ENCODE measurements at regions not wholly inside any gene's neighbourhood (a gene's known extent, or its start where the extent isn't known, plus 50 kb on each side); places are given as distances from the start of the nearest gene placed in this dataset.

DNA sequence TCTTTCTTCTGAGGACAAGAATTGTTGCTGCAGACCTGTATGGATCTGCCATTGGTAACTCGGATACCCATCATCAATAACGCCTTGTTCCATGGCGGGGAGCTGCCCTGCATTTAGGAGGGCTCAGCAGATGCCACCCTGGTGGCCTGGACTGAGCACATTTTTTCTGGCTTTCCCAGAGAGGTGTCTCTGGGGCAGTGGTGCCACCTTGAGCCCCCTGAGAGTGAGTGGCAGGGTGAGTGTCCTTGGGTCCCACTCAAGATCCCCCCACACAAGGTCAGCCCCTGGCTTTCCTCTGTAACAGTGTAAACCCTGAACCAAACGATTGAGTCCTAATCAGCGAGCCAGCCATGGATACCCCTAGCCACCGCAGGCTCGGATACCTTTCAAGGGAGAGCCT lies 258.6 kb downstream of the GLRX3 start:
- Mint-ChIP-seq H3K9me3 (peaks cover 45% of the 10 kb centered on the region), H3K4me1 (ENCODE audit: low read depth) (no peaks in the 10 kb centered on the region), H3K36me3 (ENCODE audit: low read depth) (no peaks in the 10 kb centered on the region), H3K4me3 (ENCODE audit: low read depth) (no peak overlapping the region), H3K27ac (no peak overlapping the region), H3K27me3 (ENCODE audit: low read depth) (no peaks in the 10 kb centered on the region)
- DNase-seq (ENCODE audit: low spot score): no peak
- intact Hi-C loops (cut with micrococcal nuclease): no loop called here

DNA sequence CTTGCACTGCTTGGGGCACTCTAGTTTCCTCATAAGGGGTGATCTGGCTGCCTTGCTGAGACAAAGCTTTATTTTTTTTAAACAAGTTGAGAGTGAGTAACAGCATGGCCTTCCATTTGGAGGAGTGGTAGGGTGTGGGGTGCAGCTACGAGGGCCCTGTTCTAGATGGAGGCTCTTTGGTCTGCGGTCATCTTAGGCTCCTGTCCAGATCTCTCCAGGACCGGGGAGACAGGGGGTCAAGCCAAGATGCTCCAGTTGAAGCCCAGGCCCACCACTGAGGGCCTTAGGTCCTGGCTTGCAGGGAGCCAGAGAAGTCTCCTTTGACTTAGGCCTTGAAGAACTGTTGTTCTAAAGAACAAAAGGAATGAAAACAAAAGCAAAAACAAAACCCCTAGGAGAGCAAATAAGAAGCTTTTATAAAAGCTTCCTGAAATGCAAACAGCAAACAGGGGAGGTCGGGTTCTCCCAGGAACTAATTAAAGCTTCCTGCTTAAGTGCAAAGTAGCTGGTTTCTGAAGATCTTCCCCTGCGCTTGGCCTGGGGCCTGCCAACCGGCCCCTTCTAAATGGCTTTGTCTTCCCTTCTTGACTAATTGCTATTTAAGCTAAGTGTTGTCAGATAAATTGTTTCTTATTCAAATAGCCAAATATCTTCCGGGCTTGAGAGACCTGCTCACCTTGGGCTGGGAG lies 259.2 kb downstream of the GLRX3 start:
- intact Hi-C loops (cut with micrococcal nuclease): no loop called here
- H3K27me3 Mint-ChIP-seq (ENCODE audit: low read depth): no peaks in the 10 kb centered on the region
- no peak overlapping the region for H3K4me3 Mint-ChIP-seq (ENCODE audit: low read depth)
- H3K4me1 Mint-ChIP-seq (ENCODE audit: low read depth): no peaks in the 10 kb centered on the region
- no peak overlapping the region for H3K27ac Mint-ChIP-seq
- DNase-seq (ENCODE audit: low spot score): no peak
- H3K9me3 Mint-ChIP-seq: peaks cover 45% of the 10 kb centered on the region
- H3K36me3 Mint-ChIP-seq (ENCODE audit: low read depth): no peaks in the 10 kb centered on the region

DNA sequence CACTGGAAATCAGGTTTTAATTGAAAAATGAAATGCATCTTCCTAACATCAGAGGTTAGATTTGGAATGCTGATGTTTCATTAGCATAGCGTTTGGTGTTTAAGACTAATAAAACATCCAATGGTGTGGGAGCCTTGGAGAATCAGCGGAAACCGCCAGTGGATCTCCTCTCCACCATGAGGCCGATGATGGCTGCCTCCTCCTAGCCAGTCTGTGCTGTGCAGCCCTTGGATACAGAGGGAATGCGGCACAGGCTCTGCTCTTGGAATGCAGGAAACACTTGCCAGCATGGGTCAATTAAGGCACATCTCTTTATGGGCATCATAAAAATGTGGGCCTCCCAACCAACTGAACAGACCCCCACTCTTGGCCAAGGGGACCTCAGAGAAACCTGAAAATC lies 259.9 kb downstream of the GLRX3 start:
- Mint-ChIP-seq H3K4me3 (ENCODE audit: low read depth) (no peak overlapping the region), H3K27ac (no peak overlapping the region), H3K27me3 (ENCODE audit: low read depth) (no peaks in the 10 kb centered on the region), H3K36me3 (ENCODE audit: low read depth) (no peaks in the 10 kb centered on the region), H3K4me1 (ENCODE audit: low read depth) (no peaks in the 10 kb centered on the region), H3K9me3 (peaks cover 45% of the 10 kb centered on the region)
- DNase-seq (ENCODE audit: low spot score): no peak
- intact Hi-C loops (cut with micrococcal nuclease): no loop called here

DNA sequence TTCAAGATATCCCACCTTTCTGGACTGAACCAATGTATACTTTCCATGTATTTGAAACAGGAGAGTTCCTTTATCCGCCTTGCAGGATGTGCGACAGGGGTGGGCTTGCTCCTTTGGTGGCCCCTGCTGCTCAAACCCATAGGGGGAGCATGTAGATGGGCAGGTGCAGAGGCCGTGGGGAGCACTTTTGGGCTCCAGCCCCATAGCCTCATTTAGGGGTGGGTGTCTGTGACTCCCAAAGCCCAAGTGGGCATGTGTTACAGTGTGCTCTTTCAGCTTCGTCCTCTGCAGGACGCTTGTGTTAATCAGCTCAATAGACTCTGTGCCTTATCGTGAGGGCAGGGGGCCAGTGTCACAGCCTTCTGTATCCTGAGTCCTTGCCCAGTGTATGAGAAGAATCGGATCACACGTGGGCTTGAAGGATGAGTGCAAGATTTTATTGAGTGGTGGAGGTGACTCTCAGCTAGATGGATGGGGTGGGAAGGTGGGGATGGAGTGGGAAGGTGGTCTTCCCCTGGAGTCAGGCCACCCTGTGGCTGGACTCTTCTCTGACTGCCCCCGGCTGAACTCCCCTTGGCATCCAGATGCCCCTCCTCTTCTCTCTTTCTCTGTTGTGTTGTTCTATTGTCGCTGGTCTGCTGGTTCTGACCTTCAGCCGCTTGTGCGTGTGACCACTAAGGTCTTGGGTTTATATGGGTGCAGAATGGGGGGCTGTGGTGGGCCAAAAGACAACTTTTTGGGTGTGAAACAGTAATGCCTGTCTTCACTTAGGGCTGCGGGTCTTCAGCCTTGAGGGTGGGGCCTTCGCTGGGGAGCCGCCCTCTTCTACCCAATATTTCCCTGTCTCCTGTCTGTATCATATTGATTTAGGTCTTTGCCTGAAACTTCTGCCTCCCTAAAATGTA lies 262.2 kb downstream of the GLRX3 start:
- no peak for DNase-seq (ENCODE audit: low spot score)
- peaks cover 39% of the 10 kb centered on the region for H3K9me3 Mint-ChIP-seq
- no peaks in the 10 kb centered on the region for H3K36me3 Mint-ChIP-seq (ENCODE audit: low read depth)
- H3K27me3 Mint-ChIP-seq (ENCODE audit: low read depth): no peaks in the 10 kb centered on the region
- intact Hi-C loops (cut with micrococcal nuclease): no loop called here
- no peak overlapping the region for H3K4me3 Mint-ChIP-seq (ENCODE audit: low read depth)
- H3K27ac Mint-ChIP-seq: no peak overlapping the region
- H3K4me1 Mint-ChIP-seq (ENCODE audit: low read depth): no peaks in the 10 kb centered on the region

DNA sequence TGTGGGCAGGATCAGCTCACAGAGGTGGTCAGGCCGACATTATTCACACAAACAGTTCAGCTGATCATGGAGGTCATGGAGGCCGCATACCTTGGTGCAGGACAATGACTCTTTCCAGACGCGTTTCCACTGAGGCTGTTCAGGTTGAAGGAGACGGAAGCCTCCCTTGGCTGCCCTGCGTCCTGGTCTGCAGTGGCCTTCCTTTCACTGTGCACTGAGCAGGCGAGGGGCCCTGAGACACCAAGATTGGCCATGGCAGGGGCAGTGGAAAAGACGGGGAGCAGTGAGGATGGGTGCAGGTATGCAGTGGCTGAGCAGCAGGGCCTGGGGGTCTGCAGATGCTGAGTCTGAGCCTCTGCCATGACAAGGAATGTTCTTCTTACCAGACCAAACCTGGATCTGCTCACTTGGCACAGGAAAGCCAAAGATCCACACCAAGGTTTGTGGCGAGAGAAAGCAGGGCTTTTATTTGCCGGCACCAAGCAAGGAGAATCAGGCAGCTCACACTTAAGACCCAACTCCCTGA lies 263.3 kb downstream of the GLRX3 start:
- no peak for DNase-seq (ENCODE audit: low spot score)
- Mint-ChIP-seq H3K36me3 (ENCODE audit: low read depth) (no peaks in the 10 kb centered on the region), H3K27ac (no peak overlapping the region), H3K4me1 (ENCODE audit: low read depth) (no peaks in the 10 kb centered on the region), H3K27me3 (ENCODE audit: low read depth) (no peaks in the 10 kb centered on the region), H3K4me3 (ENCODE audit: low read depth) (no peak overlapping the region), H3K9me3 (peaks cover 32% of the 10 kb centered on the region)
- intact Hi-C loops (cut with micrococcal nuclease): no loop called here

DNA sequence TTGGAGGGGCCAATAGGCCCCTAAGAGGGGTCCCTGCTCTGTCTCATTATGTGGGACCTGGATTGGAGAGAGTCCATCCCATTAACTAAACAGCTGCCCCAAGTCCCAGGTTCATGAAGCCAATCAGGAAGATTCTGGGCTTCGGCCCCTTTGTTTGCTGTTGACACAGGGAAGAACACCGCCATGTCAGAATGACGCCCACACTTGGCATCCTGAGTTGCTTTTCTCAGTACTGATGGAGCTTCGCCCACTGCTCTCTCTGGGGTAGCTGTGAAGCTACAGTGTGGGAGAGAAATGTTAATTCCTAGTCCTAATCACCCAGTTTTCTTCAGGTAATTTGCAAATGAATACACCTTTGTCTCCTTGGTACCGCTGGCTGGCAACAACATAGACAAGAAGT lies 264.7 kb downstream of the GLRX3 start:
- Mint-ChIP-seq H3K27me3 (ENCODE audit: low read depth) (no peaks in the 10 kb centered on the region), H3K4me3 (ENCODE audit: low read depth) (no peak overlapping the region), H3K4me1 (ENCODE audit: low read depth) (no peaks in the 10 kb centered on the region), H3K36me3 (ENCODE audit: low read depth) (no peaks in the 10 kb centered on the region), H3K27ac (no peak overlapping the region), H3K9me3 (peaks cover 19% of the 10 kb centered on the region)
- DNase-seq (ENCODE audit: low spot score): no peak
- intact Hi-C loops (cut with micrococcal nuclease): no loop called here

DNA sequence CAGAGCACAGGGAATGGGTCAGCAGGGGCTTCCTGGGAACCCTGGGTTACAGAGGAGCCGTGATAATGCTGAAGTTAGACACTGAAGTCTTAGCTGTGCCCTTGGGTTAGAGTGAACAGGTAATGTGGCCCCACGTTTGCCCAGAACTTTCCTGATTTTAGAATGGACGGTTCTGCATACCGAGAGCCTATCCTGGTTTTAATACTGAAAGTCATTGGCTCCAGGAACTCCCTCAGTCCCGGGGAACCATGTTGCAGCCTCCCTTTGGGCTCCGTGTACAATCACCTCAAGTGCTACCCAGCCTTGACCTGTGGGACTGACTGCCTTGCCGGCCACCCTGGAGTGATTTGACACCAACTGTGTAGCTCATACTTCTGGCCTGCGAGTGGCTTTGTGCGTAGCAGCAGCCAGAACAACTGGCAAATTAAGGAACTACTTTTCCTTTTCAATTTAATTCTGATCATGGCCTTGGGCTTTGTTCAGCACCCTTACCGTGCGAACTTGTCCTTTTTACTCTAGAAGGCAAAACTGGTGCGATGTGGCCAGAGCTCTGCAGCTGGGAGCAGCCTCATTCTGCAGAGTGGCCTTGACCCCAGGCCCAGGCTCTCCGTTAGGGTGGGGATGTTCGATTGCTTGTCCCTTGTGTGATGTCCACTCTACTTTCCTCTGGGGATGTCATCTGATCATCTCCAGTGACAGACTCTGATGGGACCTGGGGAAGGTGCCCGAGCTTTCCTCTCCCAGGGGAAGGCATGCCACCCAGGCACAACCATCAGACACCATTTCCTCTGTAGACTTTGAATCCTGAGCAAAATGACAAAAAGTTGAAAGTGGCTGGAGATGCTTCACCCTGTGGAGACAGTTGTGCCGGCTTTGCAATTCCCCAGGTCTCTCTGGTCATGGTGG lies 265.9 kb downstream of the GLRX3 start:
- Mint-ChIP-seq H3K9me3 (peaks cover 10% of the 10 kb centered on the region), H3K4me1 (ENCODE audit: low read depth) (no peaks in the 10 kb centered on the region), H3K27ac (no peak overlapping the region), H3K27me3 (ENCODE audit: low read depth) (no peaks in the 10 kb centered on the region), H3K36me3 (ENCODE audit: low read depth) (no peaks in the 10 kb centered on the region), H3K4me3 (ENCODE audit: low read depth) (no peak overlapping the region)
- no peak for DNase-seq (ENCODE audit: low spot score)
- intact Hi-C loops (cut with micrococcal nuclease): no loop called here

DNA sequence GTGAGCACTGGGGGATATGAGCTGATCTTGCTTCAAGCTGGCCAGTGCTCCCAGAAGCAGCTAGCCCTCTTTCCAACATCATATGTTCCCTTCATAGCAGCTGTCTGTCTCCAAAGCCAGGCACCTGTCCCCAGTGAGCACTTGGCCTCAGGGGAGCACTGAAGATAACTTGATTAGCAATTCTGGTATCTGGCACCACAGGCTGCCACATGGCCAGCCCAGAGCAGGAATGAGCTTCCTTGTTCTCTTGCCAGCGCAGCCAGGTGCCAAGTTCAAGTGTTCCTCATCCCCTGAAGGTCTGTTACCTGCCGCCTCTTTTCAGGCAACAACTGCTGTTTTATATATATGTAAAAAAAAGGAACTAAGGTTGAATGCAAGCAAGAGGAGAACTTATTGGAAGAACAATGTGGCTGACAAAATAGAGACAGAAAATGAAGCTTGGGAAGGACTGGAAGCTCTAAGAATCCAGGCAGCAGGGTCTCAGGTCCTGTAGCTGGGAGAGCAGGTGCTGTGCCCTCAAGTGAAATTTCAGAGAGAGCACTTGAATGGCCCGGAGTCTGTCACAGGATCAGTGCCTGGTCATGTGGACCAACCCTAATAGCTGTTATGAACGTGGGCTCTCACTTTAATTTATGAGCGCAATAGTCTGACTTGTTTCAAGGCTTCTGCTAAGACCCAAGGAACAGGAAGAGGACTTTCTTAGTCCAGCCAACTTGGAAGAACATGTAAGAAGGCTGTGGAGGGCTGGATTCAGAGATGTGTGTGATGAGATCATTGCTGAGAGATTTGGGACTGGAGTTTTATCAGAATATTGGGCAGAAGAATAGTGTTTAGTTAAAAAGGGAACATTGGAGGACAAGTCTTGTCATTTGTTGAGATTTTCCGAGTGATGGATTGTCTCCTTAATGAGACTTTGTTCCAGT lies 267.2 kb downstream of the GLRX3 start:
- Mint-ChIP-seq H3K4me1 (ENCODE audit: low read depth) (no peaks in the 10 kb centered on the region), H3K27ac (no peak overlapping the region), H3K9me3 (peaks cover 4% of the 10 kb centered on the region), H3K4me3 (ENCODE audit: low read depth) (no peak overlapping the region), H3K27me3 (ENCODE audit: low read depth) (no peaks in the 10 kb centered on the region), H3K36me3 (ENCODE audit: low read depth) (no peaks in the 10 kb centered on the region)
- intact Hi-C loops (cut with micrococcal nuclease): no loop called here
- DNase-seq (ENCODE audit: low spot score): no peak

DNA sequence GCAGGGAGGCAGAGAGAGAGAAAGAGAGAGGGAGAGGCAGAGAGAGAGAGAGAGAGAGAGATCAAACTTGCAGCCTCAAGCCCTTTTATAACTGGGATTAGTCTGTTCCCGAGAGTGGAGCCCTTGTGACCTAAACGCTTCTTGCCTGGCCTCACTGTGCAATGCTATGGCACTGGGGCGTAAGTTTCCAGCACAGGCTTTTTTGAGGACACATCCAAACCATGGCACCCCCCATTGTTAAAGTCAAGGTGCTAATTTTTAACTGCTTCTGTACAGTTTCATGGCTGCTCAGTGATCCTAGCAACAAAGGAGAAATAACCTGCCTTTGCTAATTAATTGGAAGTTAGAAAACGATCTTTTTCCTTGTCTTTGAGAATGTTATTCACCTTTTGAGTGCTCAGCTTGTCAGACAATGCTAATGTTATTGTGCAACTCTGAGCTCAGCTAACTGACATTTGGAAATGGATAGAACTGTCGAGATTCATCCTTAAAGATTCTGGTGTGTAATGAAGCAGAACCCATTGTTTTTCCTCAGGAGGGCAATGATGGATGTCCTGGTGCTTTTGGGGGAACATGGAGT lies 268.4 kb downstream of the GLRX3 start:
- Mint-ChIP-seq H3K27me3 (ENCODE audit: low read depth) (no peaks in the 10 kb centered on the region), H3K27ac (no peak overlapping the region), H3K4me3 (ENCODE audit: low read depth) (no peak overlapping the region), H3K4me1 (ENCODE audit: low read depth) (no peaks in the 10 kb centered on the region), H3K36me3 (ENCODE audit: low read depth) (no peaks in the 10 kb centered on the region), H3K9me3 (no peaks in the 10 kb centered on the region)
- intact Hi-C loops (cut with micrococcal nuclease): no loop called here
- DNase-seq (ENCODE audit: low spot score): no peak

DNA sequence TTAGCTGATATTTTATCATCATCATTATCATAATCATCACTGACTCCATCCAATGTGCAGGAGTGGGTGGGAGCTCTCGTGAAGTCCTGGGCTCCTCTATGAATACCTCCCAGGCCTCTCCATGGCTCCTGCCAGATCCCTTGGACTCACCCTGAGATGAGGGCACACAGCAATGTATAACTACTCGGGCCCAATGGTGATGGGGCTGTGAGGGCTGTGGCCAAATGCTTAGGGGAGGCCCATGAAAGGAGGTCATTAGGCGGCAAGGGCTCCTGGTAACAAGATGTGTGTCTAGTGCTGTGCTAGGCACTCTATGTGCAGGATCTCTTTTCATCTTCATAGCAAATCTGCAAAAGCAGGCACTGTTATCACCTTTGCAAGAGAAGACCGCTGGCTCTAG lies 270.9 kb downstream of the GLRX3 start:
- no peaks in the 10 kb centered on the region for H3K36me3 Mint-ChIP-seq (ENCODE audit: low read depth)
- no peak overlapping the region for H3K27ac Mint-ChIP-seq
- no peaks in the 10 kb centered on the region for H3K9me3 Mint-ChIP-seq
- no peaks in the 10 kb centered on the region for H3K27me3 Mint-ChIP-seq (ENCODE audit: low read depth)
- H3K4me3 Mint-ChIP-seq (ENCODE audit: low read depth): no peak overlapping the region
- intact Hi-C loops (cut with micrococcal nuclease): no loop called here
- H3K4me1 Mint-ChIP-seq (ENCODE audit: low read depth): no peaks in the 10 kb centered on the region
- no peak for DNase-seq (ENCODE audit: low spot score)

DNA sequence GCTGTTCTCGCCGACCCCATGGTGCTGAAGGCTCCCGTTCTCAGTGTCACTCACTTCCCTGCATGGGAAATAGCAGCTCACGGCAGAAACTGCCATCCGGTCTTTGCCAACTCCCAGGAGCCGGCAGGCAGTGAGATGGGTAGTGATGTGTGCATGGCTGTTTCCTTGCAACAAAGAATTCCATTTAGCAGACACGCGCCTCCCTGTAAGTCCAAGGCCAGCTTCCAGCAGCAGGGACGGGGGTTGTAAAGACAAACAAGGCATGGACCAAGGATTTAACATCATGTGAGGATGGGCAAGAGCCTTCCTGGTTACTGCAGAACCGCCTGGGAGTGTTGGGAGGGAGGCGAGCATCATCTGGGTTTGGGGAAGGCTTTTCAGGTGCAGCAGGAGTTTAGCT lies 273.1 kb downstream of the GLRX3 start:
- no peaks in the 10 kb centered on the region for H3K27me3 Mint-ChIP-seq (ENCODE audit: low read depth)
- no peak overlapping the region for H3K27ac Mint-ChIP-seq
- no peaks in the 10 kb centered on the region for H3K9me3 Mint-ChIP-seq
- H3K4me3 Mint-ChIP-seq (ENCODE audit: low read depth): no peak overlapping the region
- H3K36me3 Mint-ChIP-seq (ENCODE audit: low read depth): no peaks in the 10 kb centered on the region
- no peak for DNase-seq (ENCODE audit: low spot score)
- intact Hi-C loops (cut with micrococcal nuclease): no loop called here
- H3K4me1 Mint-ChIP-seq (ENCODE audit: low read depth): no peaks in the 10 kb centered on the region
